GM21515 (cell line): ENCODE measurements at regions not wholly inside any gene's neighbourhood (a gene's known extent, or its start where the extent isn't known, plus 50 kb on each side); places are given as distances from the start of the nearest gene placed in this dataset.

Experiments used
- ATAC-seq: cut with Tn5 transposase; IDR thresholded peaks from one replicate; pipeline ENCODE4 v1.9.1; 2021; ENCODE audit not compliant: unreplicated experiment

- ATAC-seq: no peak
These were observed 175.8 kb downstream of the MYCN start for GRCh38 chr2:16115881-16116830.

- ATAC-seq: no peak
These were observed 174.9 kb downstream of the MYCN start for GRCh38 chr2:16115291-16115690.

GRCh38 chr2:16114836-16115235 is 174.5 kb downstream of the MYCN start:
- no peak for ATAC-seq

- no peak for ATAC-seq
These were observed 173.7 kb downstream of the MYCN start for GRCh38 chr2:16114070-16114469.

DNA sequence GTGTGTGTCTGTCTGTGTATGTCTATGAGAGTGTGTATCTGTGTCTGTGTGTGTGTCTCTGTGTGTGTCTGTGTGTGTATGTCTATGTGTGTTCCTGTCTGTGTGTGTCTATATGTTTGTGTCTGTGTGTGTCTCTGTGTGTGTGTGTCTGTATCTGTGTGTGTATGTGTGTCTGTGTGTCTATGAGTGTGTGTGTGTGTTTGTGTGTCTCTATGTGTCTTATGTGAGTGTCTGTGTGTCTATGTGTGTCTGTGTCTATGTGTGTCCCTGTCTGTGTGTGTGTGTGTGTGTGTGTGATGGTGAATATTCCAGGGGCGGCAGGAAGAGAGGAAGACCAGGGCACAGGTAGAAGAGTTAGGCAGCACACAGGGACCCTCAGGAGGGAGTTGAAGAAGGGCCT is 173.2 kb downstream of the MYCN start:
- ATAC-seq: no peak

DNA sequence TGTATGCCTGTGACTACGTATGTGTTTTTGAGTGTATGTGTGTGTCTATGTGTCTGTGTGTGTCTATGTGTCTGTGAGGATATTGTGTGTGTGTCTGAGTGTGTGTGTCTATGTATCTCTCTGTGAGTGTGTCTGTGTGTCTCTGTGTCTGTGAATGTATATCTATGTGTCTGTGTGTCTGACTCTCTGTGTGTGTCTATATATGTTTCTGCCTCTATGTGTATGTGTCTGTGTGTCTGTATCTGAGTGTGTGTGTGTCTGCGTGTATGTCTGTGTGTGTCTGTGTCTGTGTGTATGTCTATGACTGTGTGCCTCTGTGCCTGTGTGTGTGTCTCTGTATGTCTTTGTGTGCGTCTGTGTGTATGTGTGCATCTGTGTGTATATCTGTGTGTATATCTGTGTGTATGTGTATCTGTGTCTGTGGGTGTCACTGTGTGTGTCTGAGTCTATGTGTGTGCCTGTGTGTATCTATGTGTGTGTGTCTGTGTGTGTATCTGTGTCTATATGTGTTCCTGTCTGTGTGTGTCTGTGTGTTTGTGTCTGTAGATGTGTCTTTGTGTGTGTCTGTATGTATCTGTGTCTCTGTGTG is 172.7 kb downstream of the MYCN start:
- no peak for ATAC-seq

GRCh38 chr2:16112251-16112971 is 172.1 kb downstream of the MYCN start:
- ATAC-seq: no peak

- ATAC-seq: no peak
These were observed 171.5 kb downstream of the MYCN start for GRCh38 chr2:16111838-16112210.

- ATAC-seq: no peak
These were observed 169.5 kb downstream of the MYCN start for GRCh38 chr2:16109821-16110310.

DNA sequence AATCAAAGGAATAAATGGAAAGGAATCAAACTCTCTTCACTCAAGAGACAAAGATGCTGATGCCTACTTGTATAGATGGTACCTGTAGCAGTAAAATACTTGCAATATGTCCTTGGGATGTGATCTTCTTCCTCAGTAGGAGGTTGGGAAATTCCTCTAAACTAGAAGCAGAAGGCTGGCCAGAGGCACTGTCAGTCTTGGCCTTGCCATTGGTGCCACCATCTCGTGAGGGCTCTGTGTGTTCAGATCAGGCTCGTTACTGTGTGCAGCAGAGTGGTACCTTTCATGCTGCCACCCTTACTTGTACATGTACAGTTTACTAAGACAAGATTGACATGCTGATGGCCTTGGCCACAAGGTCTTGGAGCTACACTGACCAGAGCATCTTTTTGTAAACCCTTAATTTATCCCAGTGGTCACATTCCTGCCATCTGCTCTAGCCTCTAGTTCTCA is 169.0 kb downstream of the MYCN start:
- ATAC-seq: no peak

DNA sequence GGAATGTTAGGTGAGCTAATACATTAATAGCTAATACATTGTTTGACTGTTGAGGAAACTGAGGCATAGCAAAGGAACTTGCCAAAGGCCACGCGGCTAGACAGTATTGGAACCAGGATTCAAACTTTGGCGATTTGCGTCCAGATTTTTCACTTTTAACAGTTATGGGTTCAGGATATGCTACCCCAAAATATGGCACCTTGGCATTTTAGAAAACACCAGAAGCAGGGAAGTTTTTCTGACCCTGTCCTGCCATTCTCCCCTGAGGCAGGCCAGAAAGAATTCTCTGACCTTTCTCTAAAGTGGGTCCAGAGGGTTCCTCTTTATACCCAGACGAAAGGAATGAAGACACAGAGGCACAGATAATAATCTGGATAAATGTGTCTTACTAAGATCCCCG is 166.9 kb downstream of the MYCN start:
- ATAC-seq: no peak

DNA sequence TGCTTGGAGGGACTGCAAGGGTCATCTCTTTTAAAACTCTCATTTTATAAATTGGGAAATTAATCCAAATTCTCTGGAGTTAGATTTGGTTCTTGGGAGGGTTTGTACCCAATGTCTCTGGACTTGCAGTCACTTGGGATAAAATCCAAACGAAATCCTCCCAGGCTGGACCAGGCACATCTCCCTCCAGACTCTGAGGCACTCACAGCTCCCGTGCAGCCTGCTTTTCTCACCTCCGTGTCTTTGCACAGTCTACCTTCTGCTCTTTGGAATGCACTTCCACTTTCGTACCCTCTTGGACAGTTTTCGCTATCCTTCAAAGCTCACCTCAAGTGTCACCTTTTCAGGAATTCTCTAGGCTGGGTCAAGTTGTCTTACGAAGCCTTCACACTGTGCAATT is 166.3 kb downstream of the MYCN start:
- ATAC-seq: no peak

GRCh38 chr2:16105669-16106281 is 165.4 kb downstream of the MYCN start:
- ATAC-seq: no peak

- ATAC-seq: no peak
These were observed 164.8 kb downstream of the MYCN start for GRCh38 chr2:16104949-16105668.

GRCh38 chr2:16104315-16104948 is 164.1 kb downstream of the MYCN start:
- ATAC-seq: no peak

GRCh38 chr2:16103614-16104314 is 163.4 kb downstream of the MYCN start:
- no peak for ATAC-seq

DNA sequence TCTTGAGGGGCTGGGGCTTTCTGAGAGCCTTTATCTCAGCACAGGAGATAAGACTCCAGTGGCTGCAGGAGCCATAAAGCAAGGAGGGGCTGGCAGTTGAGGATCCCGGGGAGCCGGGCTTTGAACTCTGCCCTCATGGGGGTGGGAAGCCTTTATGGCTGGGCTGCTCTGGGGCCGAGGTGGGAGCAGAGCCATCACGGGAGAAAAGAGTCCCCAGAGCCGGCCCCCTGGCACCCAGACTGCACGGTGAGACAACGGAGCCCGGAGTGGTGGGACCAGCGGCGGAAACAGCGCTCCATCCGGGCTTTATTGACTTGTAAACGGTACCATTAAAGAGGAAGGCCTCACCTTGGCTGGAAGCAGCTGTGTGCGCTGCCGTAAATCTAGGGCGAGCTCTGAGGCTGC is 162.6 kb downstream of the MYCN start:
- no peak for ATAC-seq

- ATAC-seq: no peak
These were observed 162.1 kb downstream of the MYCN start for GRCh38 chr2:16102358-16102975.

DNA sequence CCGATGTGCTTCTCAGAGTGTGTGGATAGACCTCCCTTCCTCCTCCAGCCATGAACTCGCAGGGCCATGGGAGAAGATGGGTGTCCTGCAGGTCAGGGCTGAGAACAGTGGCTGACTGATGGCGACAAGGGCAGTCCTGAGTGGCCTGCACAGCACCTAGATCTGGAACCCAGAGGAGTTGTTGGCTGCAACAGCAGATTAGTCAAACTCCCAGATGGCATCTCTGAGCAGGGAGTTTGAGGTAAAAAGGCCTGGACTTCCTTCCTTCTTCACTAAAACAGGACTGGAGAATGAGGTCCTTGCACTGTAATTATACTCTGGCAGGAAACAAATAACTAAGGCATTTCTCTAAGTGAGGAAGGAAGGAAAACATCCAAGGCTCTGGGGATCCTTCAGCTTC is 160.8 kb downstream of the MYCN start:
- ATAC-seq: no peak
